ENCODE measurements at regions not wholly inside any gene's neighbourhood (a gene's known extent, or its start where the extent isn't known, plus 50 kb on each side); places are given as distances from the start of the nearest gene placed in this dataset.

- TF ChIP-seq CTCF (IDR thresholded peaks at IDR 0.05; ENCODE audit: extremely low read depth, missing control alignments): no peak
- no peak for DNase-seq (ENCODE audit: low spot score)
These were observed 186.0 kb upstream of the PMFBP1 start for GRCh38 chr16:72357910-72358309.

- no peak for TF ChIP-seq CTCF (IDR thresholded peaks at IDR 0.05; ENCODE audit: extremely low read depth, missing control alignments)
- DNase-seq (ENCODE audit: low spot score): no peak
These were observed 183.6 kb upstream of the PMFBP1 start for GRCh38 chr16:72355561-72355960.

- DNase-seq (ENCODE audit: low spot score): no peak
- no peak for TF ChIP-seq CTCF (IDR thresholded peaks at IDR 0.05; ENCODE audit: extremely low read depth, missing control alignments)
These were observed 177.8 kb upstream of the PMFBP1 start for GRCh38 chr16:72349719-72350118.

- TF ChIP-seq CTCF (IDR thresholded peaks at IDR 0.05; ENCODE audit: extremely low read depth, missing control alignments): no peak
These were observed 161.0 kb upstream of the PMFBP1 start for GRCh38 chr16:72332926-72333325.

GRCh38 chr16:72324578-72324977 lies 152.6 kb upstream of the PMFBP1 start:
- no peak for TF ChIP-seq CTCF (IDR thresholded peaks at IDR 0.05; ENCODE audit: extremely low read depth, missing control alignments)
- no peak for DNase-seq (ENCODE audit: low spot score)

More at GRCh38 chr16:72332926-72333325, 161.0 kb upstream of the PMFBP1 start:
- DNase-seq (ENCODE audit: low spot score): no peak

- DNase-seq (ENCODE audit: low spot score): no peak
- TF ChIP-seq CTCF (IDR thresholded peaks at IDR 0.05; ENCODE audit: extremely low read depth, missing control alignments): no peak
These were observed 145.5 kb upstream of the PMFBP1 start for GRCh38 chr16:72317446-72317845.

GRCh38 chr16:72313903-72314302 lies 141.9 kb upstream of the PMFBP1 start:
- no peak for TF ChIP-seq CTCF (IDR thresholded peaks at IDR 0.05; ENCODE audit: extremely low read depth, missing control alignments)
- no peak for DNase-seq (ENCODE audit: low spot score)

All from GM20000 (cell line).